ENCODE measurements at regions not wholly inside any gene's neighbourhood (a gene's known extent, or its start where the extent isn't known, plus 50 kb on each side); places are given as distances from the start of the nearest gene placed in this dataset.

DNA sequence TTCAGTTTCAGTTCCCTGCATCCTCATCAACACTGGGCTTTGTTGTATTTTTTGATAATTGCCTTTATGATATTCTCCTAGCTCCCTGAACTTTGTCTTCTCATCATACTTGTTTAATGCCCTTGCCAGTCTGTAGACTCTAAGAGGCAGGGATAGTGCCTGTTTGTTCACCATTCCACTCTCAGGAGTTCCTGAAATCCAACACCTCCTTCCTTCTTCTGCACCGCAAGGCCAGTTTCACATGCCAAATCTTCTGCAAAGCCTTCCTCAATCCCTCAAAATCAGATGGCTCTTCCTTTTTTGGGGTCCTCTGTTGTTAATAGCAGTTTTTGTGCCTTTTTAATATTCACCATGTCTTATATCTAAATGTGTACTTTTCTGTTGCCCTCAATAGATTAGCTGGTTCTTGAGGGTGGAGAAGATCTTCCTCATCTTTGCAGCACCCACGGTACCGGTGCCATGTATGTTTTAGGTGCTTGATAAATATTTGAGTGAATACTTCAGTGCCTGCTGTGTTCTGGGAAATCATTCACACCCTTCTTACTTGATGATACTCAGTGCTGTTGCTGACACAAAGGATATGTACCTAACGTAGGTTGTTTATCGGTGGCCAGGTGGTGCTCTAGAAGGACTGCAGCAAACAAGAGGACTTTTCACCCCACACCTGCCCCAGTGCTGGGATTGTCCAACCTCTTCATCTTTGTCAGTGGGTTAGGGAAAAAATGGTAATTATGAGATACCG, 85.3 kb upstream of the LIMCH1 start:
- H3K27me3 ChIP-seq (replicated peaks in 1 of 2; ENCODE audit: control insufficient read depth in 2 of 2, insufficient read depth in 2 of 2, low read length in 1 of 2), result no peaks in the 10 kb centered on the region; a peak in 1 of 4 replicates
- WGBS (ENCODE audit: insufficient coverage, insufficient replicate concordance, low lambda C conversion rate, missing lambda C conversion rate), result 36% methylated on average over 6 of the region's 6 CpGs
- H3K27ac ChIP-seq (ENCODE audit: control insufficient read depth, insufficient read depth), result no peak overlapping the region
- ChIA-PET POLR2A (no interaction called here), SMC1A (ENCODE audit: uncharacterized antibody, unreplicated experiment) (interaction anchor here (0.9 kb wide), 1 partner anchor 9 kb away, joined by 3 read pairs; no protein-coding TSS in a partner anchor), CTCF (no interaction called here), RAD21 (ENCODE audit: unreplicated experiment) (no interaction called here)
- ATAC-seq (no peak), DNase-seq (ENCODE audit: low read depth, low spot score) (no peak), FAIRE-seq (no peak)
- in situ Hi-C loops (cut with MboI) (no loop called here), intact Hi-C loops (cut with micrococcal nuclease; ENCODE audit: unreplicated experiment) (no loop called here)
- H3K9me3 ChIP-seq (replicated peaks; ENCODE audit: control insufficient read depth, insufficient read depth, low read length), result no peaks in the 10 kb centered on the region
- no peak overlapping the region for H3K4me2 ChIP-seq (ENCODE audit: control insufficient read depth, insufficient read depth)
- no peak for TF ChIP-seq SRF (IDR thresholded peaks at IDR 0.05; ENCODE audit: low read depth in 2 of 2, low read length in 2 of 2)
- no peak for TF ChIP-seq KDM1A (IDR thresholded peaks at IDR 0.05; ENCODE audit: borderline replicate concordance)
- TF ChIP-seq NRF1 (conservative IDR thresholded peaks at IDR 0.05; ENCODE audit: low read depth, low read length), result no peak
- TF ChIP-seq SREBF2 (IDR thresholded peaks at IDR 0.05; ENCODE audit: low read length), result no peak
- TF ChIP-seq, protein P1, sequence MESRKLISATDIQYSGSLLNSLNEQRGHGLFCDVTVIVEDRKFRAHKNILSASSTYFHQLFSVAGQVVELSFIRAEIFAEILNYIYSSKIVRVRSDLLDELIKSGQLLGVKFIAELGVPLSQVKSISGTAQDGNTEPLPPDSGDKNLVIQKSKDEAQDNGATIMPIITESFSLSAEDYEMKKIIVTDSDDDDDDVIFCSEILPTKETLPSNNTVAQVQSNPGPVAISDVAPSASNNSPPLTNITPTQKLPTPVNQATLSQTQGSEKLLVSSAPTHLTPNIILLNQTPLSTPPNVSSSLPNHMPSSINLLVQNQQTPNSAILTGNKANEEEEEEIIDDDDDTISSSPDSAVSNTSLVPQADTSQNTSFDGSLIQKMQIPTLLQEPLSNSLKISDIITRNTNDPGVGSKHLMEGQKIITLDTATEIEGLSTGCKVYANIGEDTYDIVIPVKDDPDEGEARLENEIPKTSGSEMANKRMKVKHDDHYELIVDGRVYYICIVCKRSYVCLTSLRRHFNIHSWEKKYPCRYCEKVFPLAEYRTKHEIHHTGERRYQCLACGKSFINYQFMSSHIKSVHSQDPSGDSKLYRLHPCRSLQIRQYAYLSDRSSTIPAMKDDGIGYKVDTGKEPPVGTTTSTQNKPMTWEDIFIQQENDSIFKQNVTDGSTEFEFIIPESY (IDR thresholded peaks at IDR 0.05), result no peak
- TF ChIP-seq ZBED1 (IDR thresholded peaks at IDR 0.05; ENCODE audit: borderline replicate concordance), result no peak
- TF ChIP-seq JUNB (IDR thresholded peaks at IDR 0.05), result no peak
- TF ChIP-seq CREM (IDR thresholded peaks at IDR 0.05; ENCODE audit: low read depth), result no peak
- TF ChIP-seq ZSCAN29 (IDR thresholded peaks at IDR 0.05), result no peak
- TF ChIP-seq BMI1 (IDR thresholded peaks at IDR 0.05; ENCODE audit: borderline replicate concordance), result no peak
- TF ChIP-seq MTA3 (IDR thresholded peaks at IDR 0.05; ENCODE audit: borderline replicate concordance, low read length), result no peak
- no peaks in the 10 kb centered on the region for H3K4me1 ChIP-seq (ENCODE audit: control insufficient read depth, insufficient read depth, low read length)
- BruUV-seq (replicated peaks), result no TSS peak
- no peak overlapping the region for H2AFZ ChIP-seq (ENCODE audit: control insufficient read depth, low read depth, low read length)
- no peak overlapping the region for H3K4me3 ChIP-seq
- H3K9ac ChIP-seq (ENCODE audit: control insufficient read depth, insufficient read depth, low read length), result no peak overlapping the region
- H4K20me1 ChIP-seq (ENCODE audit: control insufficient read depth, insufficient read depth), result no peaks in the 10 kb centered on the region
- no peaks in the 10 kb centered on the region for H3K36me3 ChIP-seq (ENCODE audit: control insufficient read depth in 2 of 2, insufficient read depth in 2 of 2, low read length in 1 of 2)
- H3K79me2 ChIP-seq (ENCODE audit: control insufficient read depth, insufficient read depth, low read length), result no peaks in the 10 kb centered on the region
